Pons (tissue), 1 donor: ENCODE measurements at regions not wholly inside any gene's neighbourhood (a gene's known extent, or its start where the extent isn't known, plus 50 kb on each side); places are given as distances from the start of the nearest gene placed in this dataset.

ENCODE experiments used
- DNase-seq: peaks from one replicate; pipeline ENCODE4 v3.0.0-alpha.2; 2016; ENCODE audit warnings: low spot score

- DNase-seq = no peak
Observed at GRCh38 chr1:84759756-84760155, 69.5 kb upstream of the SSX2IP start.

- DNase-seq = peak; percentile 40
Observed at GRCh38 chr1:84758968-84759491, 68.8 kb upstream of the SSX2IP start.

- DNase-seq = no peak
Observed at GRCh38 chr1:84758476-84758875, 68.2 kb upstream of the SSX2IP start.

- DNase-seq = no peak
Observed at GRCh38 chr1:84757301-84757700, 67.0 kb upstream of the SSX2IP start.

GRCh38 chr1:84756455-84757082 is 66.3 kb upstream of the SSX2IP start:
- no peak for DNase-seq

- DNase-seq = no peak
Observed at GRCh38 chr1:84756001-84756400, 65.7 kb upstream of the SSX2IP start.

- no peak for DNase-seq
Observed at GRCh38 chr1:84755216-84755615, 65.0 kb upstream of the SSX2IP start.

- DNase-seq = no peak
Observed at GRCh38 chr1:84754386-84754703, 64.1 kb upstream of the SSX2IP start.

- DNase-seq = peak; percentile 75
Observed at GRCh38 chr1:84753516-84754385, 63.5 kb upstream of the SSX2IP start.

- DNase-seq = no peak
Observed at GRCh38 chr1:84750110-84750730, 60.0 kb upstream of the SSX2IP start.

GRCh38 chr1:84749427-84749826 is 59.2 kb upstream of the SSX2IP start:
- DNase-seq = no peak

GRCh38 chr1:84748364-84748763 is 58.1 kb upstream of the SSX2IP start:
- no peak for DNase-seq

GRCh38 chr1:84745857-84746256 is 55.6 kb upstream of the SSX2IP start:
- no peak for DNase-seq

- DNase-seq = no peak
Observed at GRCh38 chr1:84743896-84744295, 53.6 kb upstream of the SSX2IP start.

- no peak for DNase-seq
Observed at GRCh38 chr1:84742653-84743052, 52.4 kb upstream of the SSX2IP start.

- DNase-seq = no peak
Observed at GRCh38 chr1:84740050-84740714, 49.9 kb upstream of the SSX2IP start.
